ENCODE measurements at regions not wholly inside any gene's neighbourhood (a gene's known extent, or its start where the extent isn't known, plus 50 kb on each side); places are given as distances from the start of the nearest gene placed in this dataset.

DNA sequence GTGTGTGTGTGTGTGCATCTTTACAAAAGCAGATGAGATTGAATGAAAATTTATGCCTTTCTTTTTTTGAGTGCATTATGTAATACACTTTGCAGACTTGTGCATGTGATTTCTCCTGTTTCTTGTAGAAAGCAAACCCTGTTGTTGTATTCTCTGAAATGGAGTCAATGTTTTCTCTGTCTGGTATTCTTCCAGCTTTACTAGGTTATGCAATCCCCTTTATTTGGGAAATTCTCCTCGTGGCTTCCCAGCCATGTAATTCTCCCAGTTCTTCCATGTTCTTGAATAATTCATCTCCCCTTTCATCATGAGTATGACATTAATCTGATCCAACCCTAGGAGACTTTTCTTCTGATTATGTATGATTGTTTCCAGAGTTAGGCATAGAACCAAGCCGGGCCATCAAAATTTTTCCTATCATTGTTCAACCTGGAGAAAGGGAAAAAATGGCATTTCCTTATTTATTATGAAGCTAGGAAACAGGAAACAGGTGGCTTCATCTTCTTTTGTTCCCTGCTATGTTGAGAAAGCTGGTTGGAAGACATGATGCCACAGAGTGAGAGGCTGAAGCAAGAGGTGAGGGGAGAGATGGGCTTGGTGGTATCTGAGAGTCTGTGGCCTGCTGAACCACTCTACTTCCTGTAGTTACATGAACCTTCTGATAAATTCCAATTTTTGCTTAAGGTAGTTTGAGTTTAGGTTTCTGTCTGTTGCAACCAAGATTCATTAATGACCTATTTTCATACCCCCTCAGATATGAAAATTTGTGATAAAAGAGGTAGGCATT, 68.8 kb downstream of the PRL start:
- TF ChIP-seq EZH2 (IDR thresholded peaks at IDR 0.05) (no peak), POLR2AphosphoS5 (IDR thresholded peaks at IDR 0.05; ENCODE audit: borderline replicate concordance, low read depth, low read length) (no peak)
